NCI-H1048 (cell line): ENCODE measurements at regions not wholly inside any gene's neighbourhood (a gene's known extent, or its start where the extent isn't known, plus 50 kb on each side); places are given as distances from the start of the nearest gene placed in this dataset.
"Not testable (repeated sequence)": the region's sequence is repeated elsewhere in the genome, so short reads cannot be mapped to it uniquely, and the experiment has no call there.

Source experiments
- DNase-seq: peaks from one replicate; lab custom pipeline; 2025; lab: John Stamatoyannopoulos, UW

DNA sequence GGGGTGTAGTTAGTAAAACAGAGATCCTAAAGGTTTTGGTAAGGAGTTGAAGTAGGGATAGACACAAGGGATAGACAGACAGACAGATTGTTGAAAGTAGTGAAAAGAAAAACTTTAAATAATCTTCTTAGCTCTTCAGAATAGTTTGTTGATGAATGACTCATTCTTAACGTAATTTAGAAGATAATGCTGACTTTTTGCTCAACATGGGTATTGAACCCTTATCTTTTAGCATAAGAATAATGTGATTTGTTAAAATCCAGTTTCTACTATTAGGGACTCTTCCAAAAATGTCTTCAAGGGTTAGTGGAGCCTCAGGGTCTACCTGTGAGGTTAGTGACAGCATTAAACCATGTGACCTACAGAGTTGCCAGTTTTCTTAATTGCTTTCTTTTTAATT lies 411.2 kb downstream of the ETV1 start:
- no peak for DNase-seq

DNA sequence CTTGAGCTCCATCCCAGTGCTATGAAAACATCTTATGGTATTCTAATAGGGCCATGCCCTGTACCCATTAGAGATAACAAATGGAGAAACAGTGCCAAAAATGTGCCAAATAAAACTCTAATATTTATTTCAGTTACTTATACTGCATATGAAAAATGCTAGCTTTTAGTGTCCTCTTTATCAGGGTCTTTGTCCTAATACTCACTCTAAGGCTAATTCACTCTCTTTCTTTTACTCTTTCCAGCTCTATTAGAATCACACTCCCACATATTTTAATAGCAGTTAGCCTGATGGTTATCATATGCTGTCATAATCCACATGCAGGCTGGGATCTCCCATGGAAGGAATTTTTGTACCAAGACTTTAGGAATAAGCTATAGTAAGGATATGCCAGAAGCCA lies 408.4 kb downstream of the ETV1 start:
- no peak for DNase-seq

DNA sequence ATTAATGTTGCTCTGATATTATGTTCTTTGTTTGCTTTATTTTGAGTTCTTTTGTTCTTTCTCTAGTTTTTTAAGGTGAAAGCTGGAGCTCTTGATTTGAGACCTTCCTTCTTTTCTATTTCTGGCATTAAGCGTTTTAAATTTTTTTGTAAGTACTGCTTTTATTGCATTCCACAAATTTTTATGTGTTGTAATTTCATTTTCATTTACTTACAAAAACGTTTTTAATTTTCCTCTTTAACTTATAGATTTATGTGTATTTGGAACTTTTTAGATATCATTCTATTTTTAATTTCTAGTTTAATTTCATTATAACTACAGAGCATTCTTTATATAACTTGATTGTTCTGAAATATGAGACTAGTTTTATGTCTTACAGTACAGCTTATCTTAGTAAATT lies 395.6 kb downstream of the ETV1 start:
- DNase-seq = no peak

DNA sequence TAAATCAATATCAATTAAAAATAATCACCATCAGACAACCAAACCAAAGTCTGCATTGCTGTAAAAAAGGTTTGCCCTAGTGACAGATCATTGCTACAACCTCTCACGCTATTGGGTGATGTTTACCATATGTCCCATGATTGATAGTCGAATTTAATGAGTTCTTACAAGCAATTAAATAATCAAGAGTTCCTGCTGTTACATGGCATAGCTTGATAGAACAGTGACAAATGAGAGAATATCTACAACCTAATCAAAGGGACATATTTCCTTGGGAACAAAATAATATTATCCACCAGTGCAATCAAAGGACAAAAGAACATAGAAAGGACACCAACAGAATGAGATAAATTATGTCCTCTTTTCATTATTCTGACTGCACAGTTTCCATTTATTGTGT lies 387.4 kb downstream of the ETV1 start:
- no peak for DNase-seq

DNA sequence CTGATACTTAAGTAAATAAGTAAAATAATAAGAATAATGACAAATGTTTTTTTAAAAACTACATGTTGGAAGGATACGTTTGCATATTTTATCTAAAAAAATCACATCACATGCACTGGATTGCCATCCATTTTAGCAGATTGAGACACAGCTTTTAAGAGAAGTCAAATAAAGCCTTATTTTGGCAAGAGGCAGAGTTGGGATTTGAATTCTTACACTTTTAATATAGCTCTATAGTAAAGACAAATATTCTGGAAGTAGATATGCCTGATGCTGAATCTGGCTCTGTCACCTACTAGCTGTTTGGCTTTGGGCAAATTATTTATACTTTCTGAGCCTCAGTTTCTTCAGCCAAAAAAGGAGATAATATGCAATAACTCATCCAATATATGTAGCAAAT lies 386.4 kb downstream of the ETV1 start:
- no peak for DNase-seq

DNA sequence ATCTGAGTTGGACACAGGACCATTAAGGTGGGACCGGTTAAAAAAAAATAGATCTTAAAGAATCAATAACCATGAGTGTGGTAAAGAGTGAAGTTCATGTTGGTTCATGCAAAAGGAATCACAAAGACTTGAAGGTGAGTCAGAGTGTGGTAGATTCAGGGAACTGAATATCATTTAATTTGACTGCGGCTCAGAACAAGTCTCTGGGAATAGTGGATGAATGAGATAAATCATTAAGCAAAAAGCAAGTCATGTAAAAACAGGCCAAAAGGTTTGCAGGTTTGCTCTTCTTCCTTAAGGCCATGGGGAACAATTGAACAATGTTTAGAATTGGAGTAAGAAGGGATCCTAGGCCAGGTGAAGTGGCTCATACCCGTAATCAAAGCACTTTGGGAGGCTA lies 385.8 kb downstream of the ETV1 start:
- DNase-seq = no peak

DNA sequence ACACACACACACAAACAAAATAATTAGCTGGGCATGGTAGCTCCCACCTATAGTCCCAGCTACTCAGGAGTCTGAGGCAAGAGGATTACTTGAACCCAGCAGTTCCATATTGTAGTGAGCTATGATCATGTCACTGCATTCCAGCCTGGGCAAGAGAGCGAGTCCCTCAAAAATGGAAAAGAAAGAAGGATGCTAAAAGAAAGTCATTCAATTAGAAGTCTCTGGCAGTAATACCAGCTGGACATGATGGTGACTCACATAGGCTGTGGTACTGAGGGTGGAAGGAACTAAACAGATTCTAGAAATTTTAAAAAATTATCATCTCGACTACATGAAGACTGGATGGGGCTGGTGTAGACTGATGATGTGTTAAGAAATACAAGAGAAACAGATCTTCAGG lies 385.3 kb downstream of the ETV1 start:
- DNase-seq = no peak

DNA sequence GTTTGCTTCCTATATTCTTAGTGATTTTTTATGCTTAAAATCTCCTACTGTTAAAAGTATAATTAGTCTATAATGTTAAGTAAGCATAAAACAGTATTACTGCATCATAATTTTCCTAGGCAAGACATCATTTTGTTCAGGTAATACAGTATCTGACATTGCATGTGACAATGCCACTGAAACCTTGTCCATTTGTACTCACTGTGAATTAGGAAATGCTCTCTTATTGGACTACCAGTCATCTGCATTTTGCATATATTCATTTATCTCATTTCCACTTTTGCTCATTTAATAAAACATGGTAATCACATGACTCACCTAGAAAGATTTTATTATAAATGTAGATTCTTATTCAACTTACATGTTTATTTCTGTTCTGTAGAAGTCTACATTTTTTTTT lies 379.1 kb downstream of the ETV1 start:
- DNase-seq = no peak

DNA sequence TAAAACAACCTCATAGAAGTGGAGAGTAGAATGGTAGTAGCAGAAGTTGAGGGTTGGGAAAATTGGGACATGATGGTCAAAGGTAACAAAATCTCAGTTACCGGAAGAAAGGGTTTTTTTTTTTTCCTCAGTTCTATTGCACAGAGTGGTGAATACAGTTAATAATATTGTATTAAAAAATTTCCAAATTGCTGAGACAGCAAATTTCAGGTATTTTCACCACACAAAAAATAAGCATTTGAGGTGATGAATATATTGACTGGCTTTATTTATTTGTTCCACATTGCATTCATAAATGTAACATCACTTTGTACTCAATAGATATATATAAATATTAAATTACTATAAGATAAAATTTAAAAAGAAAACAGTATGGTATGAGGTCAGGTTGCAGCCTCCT lies 373.8 kb downstream of the ETV1 start:
- no peak for DNase-seq

DNA sequence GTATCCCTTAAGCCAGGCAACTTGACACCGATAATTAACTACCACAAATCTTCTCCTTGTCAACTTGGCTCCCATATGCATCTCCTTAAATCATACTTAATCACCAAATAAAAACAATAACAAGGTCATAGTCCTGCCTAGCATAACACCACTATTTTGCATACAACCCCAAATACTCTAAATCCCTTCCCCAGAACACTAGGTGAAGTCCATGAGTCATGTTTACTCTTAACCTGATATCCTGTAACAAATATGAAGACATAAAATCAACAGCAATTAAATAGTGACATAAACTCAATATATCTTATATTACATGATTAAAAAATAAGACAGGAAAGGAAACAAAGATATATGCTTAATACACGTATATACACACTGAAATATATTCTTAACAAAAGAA lies 362.0 kb downstream of the ETV1 start:
- no peak for DNase-seq

DNA sequence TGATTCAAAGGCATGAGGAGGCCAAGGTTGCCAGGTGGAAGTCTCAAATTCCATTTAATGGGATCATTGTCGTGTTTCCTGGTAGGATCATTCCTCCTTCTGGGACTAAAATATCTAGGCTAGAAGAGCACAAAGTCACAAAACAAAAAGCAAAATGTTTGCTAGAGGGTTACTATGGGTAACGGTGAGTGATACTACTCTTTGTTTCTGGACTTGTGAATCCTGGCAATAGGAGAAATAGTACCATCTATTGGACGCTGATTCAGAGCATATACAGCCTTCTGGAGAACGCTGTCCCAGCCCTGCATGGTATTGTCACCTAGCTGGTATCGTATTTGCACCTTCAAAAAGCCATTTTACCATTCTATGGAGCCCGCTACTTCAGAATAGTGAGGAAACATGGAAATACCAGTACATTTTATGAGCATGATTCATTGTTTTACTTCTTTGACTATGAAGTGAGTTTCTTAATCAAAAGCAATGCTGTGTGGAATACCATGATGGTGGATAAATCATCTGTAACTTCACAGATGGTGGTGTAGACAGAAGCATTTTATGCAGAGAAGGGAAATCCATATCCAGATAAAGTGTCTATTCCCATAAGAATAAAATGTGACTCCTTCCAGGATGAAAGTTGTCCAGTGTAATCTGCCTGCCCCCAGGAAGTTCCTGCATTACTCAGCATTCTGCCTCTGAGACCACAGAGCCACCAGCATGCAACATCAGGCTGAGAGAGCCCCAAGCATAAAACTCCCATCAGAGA lies 361.0 kb downstream of the ETV1 start:
- DNase-seq = no peak

DNA sequence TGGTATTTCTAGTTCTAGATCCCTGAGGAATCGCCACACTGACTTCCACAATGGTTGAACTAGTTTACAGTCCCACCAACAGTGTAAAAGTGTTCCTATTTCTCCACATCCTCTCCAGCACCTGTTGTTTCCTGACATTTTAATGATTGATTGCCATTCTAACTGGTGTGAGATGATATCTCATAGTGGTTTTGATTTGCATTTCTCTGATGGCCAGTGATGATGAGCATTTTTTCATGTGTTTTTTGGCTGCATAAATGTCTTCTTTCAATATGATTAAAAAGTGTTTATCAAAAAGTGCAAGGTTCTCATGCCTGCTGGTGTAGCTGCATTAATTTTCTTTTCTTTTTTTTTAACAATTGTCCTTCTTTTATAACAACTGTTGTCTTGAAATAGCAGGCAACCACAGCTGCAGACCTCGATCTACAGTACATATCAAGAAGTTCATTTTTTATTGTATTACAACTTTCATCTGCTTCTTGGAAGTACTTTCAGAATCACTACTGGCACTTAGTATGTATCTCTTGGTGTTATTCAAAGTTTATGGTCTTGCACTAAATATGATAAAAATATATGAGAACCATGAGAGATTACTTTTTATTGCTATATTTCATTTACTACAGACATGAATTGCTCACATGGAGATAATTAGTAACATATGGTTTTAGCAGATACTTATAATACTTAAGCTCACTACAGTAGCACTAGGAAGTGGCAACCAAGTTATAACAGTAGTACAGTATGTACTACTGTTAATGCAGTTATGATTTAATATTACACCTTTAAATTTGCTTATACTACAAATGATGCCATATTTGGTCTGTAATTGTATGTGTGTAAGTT lies 358.0 kb downstream of the ETV1 start:
- not testable (repeated sequence) for DNase-seq

DNA sequence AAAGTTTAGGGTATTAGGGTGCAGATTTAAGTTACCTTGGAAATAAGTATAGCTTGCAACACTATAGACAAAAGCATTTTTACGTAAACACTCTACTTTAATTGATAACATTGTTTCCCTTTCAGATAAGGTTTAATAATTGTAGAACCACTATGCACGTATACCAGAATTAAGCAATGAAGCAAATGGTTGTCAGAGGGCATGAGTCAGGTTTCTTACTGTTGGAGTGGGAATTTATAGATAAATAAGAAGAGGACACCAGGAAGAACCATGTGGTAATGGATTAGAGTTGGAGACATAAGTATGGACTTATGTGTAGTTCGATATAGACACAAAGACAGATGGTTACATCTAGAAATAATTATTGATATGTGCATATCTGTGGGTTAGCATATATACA lies 355.6 kb downstream of the ETV1 start:
- DNase-seq = no peak

DNA sequence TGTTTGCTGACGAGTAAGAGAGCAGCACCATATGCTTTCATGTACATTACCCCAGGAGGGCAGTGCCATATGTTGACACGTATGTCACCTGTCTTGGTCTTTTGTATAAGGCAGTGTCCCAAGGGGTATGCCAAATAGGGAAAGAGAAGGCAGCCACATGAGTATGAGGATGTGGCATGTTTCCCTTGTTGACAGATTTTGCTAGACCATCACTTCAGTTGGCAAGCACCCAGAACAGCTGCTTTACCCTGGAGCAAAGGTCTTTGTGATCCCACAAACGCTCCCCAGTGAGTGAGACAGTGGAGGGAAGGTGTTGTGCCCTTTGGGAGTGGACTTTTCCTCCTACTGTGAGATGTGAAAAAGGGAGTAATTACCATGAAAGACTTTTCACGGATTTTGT lies 350.1 kb downstream of the ETV1 start:
- DNase-seq = no peak

DNA sequence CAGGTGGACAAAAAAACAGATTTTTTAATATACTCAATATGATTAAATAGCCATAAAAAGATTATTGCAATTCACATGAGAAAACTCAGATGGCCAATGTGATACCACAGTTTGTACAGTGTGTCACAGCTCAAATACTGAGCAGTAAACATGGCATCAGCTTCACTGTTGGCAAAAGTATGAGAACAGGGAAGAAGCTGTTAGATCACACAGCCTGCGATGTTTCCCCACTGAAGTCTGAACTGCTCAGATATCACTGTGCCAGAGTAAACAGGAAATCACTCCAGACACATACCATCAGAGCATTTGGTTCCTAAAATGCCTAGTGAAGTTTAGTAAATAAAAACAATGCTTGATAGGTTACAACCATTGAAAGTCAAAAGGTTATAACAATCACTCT lies 347.8 kb downstream of the ETV1 start:
- no peak for DNase-seq

DNA sequence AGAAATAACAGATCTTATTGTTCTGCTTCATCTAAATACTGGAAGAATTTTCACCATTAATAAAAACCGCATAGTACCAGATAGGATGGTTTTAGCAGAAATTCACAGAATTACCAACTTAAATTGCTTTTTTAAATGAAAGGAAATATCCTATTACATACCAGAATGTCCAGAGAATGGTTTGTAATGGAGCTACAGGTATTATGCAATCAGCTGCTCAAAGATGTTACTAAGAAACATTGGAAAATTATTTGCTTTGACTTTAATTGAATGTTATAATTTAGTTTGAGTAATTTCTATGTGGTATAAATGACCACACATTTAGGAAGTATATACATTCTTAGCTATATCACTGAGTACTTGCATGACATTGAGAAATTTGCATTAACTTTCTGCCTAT lies 338.3 kb downstream of the ETV1 start:
- no peak for DNase-seq

DNA sequence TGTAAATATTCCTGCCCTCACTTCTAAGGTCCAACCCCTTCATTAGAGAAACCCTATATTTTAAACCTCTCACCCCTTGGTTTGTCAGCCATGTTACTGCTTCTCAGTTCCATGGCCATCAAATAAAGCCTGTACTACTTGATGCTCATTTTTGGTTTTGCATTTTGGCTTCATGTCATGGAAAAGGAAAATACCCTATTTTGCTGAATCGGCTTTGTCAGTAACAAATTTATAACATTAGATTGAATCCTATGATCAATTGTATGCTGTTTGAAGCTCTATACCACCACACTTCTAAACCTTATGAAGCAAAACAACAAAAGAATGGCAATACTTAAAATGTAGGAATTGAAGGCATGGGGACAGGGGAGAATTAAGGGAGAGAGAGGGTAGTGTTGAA lies 333.1 kb downstream of the ETV1 start:
- no peak for DNase-seq

DNA sequence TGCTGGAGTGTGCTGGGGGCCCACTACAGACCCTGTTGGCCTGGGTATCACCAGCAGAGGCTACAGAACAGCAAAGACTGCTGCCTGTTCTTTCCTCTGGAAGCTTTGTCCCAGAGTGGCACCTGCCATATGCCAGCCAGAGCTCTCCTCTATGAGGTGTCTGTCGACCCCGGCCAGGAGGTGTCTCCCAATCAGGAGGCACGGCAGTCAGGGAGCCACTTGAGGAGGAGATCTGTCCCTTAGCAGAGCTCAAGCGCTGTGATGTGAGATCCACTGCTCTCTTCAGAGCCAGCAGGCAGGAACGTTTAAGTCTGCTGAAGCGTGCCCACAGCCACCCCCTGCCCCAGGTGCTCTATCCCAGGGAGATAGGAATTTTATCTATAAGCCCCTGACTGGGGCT lies 316.2 kb downstream of the ETV1 start:
- DNase-seq = no peak

DNA sequence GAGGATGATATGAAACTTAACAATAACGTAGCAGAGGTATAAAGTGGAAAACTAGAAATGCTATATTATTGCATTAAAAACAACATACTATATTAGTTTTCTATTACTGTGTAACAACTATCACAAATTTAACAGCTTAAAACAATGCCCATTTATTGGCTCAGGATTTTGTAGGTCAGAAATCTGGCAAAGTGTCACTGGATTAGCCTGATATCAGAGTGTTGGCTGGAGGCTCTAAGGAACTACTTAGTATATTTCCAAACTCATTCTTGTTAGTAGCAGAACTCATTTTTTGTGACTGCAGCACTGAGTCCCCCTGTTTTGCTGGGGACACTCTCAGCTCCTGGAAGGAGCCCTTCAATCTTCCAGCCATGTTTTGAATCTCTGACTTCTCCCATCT lies 306.8 kb downstream of the ETV1 start:
- no peak for DNase-seq

DNA sequence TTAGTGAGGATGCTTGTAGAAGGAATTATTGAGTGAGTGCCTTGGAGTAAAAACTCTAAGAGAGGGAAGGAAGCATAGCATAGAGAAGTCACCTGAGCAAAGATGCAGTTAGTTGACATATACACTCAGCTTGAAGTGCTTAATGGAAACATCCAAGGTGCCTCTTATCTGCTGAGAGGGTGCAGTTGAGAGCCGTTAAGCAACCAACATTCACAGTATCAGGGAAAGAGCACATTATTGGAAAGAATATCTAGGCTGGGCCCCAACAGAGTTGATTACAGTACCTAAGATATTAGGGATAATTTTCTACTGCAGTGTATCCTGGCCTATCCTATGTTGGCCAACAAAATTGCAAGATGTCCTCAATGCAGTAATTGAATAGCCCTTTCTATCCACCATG lies 302.0 kb downstream of the ETV1 start:
- no peak for DNase-seq

DNA sequence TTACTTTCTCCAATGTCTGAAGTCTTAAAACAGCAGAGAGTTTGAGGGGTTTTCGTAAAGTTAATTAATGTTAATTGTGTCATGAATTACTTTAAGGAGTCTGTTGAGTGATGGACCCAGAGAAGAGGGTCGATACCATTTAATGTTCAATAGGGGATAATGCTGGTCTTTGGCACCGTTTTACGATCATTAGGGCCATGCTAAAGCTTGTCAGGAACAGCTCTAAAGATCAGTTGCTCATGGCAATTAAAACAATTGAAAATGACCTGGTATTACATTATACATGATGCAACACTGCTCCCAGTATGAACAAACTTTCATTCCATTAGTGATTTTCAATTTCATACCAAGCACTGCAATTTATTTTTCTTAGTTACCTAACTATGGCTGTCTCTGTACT lies 296.9 kb downstream of the ETV1 start:
- no peak for DNase-seq

DNA sequence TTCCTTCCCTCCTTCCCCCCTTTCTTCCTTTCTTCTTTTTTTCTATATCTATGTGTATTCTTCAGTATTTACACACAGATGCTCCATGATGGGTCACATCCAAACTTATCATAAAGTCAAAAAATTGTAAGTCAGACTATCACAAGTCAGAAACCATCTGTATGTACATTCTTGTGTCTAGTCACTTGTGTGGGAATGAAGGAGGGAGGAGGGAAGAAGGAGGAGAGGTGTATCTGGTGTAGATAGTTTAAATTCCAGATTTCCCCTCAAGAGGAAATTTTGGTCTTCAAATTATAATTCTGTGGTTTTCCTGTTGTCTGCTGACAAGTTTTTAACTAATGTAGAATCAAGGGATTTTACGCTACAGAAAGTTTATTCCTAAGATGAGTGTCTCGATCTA lies 287.2 kb downstream of the ETV1 start:
- DNase-seq = no peak

DNA sequence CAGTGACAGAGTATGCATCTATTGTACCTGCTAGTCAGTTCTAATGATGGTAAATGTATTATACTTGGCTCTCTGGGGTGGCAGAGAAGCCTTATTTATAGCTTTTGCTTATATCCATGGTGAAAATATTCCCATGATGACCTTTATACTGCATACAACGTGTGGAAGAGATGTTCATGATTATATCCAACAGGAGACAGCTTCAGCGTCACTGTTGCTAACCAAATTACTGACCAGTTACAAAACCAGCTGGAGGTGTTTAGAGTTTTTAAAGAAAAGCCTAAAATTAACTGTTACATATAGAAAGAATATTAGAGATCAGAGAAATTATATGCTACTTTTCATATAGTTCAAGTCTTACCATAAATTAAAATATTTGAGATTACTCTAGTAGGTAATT lies 280.8 kb downstream of the ETV1 start:
- DNase-seq = no peak

DNA sequence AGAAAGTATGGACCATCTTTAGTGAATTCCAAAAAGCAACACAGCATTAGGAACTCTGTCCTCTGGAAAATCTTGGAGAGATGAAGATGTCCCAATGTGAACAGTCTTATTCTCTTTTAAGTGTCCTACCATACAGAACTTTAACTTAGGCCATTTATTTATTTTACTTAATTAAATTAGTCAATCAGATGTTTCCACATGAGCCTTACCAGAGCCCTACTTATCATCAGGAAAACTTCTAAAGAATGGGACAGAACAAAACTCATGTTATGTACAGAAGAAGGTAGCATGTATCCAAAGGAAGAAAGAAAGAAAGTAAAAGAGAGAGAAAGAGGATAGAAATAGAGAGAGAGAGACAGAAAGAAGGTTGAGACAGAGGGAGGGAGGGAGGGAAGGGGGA lies 276.4 kb downstream of the ETV1 start:
- no peak for DNase-seq
